Activated naive CD4-positive, alpha-beta T cell treated with Interleukin-2 at 50 U/mL for 16 hours (primary cell): ENCODE measurements at regions not wholly inside any gene's neighbourhood (a gene's known extent, or its start where the extent isn't known, plus 50 kb on each side); places are given as distances from the start of the nearest gene placed in this dataset.
"Not testable (repeated sequence)": the region's sequence is repeated elsewhere in the genome, so short reads cannot be mapped to it uniquely, and the experiment has no call there.

Experiments used
- DNase-seq: peaks from one replicate; pipeline ENCODE4 v3.0.0-alpha.2; 2020

GRCh38 chr10:118463740-118464139, 121.6 kb upstream of the FAM204A start:
- DNase-seq: no peak

GRCh38 chr10:118462401-118462800, 120.3 kb upstream of the FAM204A start:
- no peak for DNase-seq

GRCh38 chr10:118459642-118460193, 117.6 kb upstream of the FAM204A start:
- peak; percentile 52 for DNase-seq

- DNase-seq: no peak
Observed at GRCh38 chr10:118458957-118459641, 117.0 kb upstream of the FAM204A start.

GRCh38 chr10:118457824-118458428, 115.8 kb upstream of the FAM204A start:
- DNase-seq: no peak

GRCh38 chr10:118455181-118455695, 113.1 kb upstream of the FAM204A start:
- DNase-seq: no peak

GRCh38 chr10:118454211-118454610, 112.1 kb upstream of the FAM204A start:
- DNase-seq: no peak

- DNase-seq: no peak
Observed at GRCh38 chr10:118452098-118452497, 110.0 kb upstream of the FAM204A start.

GRCh38 chr10:118449521-118449920, 107.4 kb upstream of the FAM204A start:
- no peak for DNase-seq

GRCh38 chr10:118448744-118449143, 106.6 kb upstream of the FAM204A start:
- DNase-seq: no peak

- DNase-seq: no peak
Observed at GRCh38 chr10:118447478-118448270, 105.5 kb upstream of the FAM204A start.

- DNase-seq: no peak
Observed at GRCh38 chr10:118445535-118445934, 103.4 kb upstream of the FAM204A start.

- no peak for DNase-seq
Observed at GRCh38 chr10:118444069-118444468, 101.9 kb upstream of the FAM204A start.

- no peak for DNase-seq
Observed at GRCh38 chr10:118442032-118442431, 99.9 kb upstream of the FAM204A start.

GRCh38 chr10:118439824-118440223, 97.7 kb upstream of the FAM204A start:
- no peak for DNase-seq

GRCh38 chr10:118436742-118437141, 94.6 kb upstream of the FAM204A start:
- no peak for DNase-seq

- no peak for DNase-seq
Observed at GRCh38 chr10:118430190-118430589, 88.1 kb upstream of the FAM204A start.

GRCh38 chr10:118423800-118424442, 81.8 kb upstream of the FAM204A start:
- peak; percentile 47 for DNase-seq

GRCh38 chr10:118422241-118422640, 80.1 kb upstream of the FAM204A start:
- no peak for DNase-seq

GRCh38 chr10:118420049-118420448, 77.9 kb upstream of the FAM204A start:
- DNase-seq: not testable (repeated sequence)

- DNase-seq: no peak
Observed at GRCh38 chr10:118412932-118413331, 70.8 kb upstream of the FAM204A start.

GRCh38 chr10:118412132-118412760, 70.1 kb upstream of the FAM204A start:
- no peak for DNase-seq
